ENCODE measurements at regions not wholly inside any gene's neighbourhood (a gene's known extent, or its start where the extent isn't known, plus 50 kb on each side); places are given as distances from the start of the nearest gene placed in this dataset.

DNA sequence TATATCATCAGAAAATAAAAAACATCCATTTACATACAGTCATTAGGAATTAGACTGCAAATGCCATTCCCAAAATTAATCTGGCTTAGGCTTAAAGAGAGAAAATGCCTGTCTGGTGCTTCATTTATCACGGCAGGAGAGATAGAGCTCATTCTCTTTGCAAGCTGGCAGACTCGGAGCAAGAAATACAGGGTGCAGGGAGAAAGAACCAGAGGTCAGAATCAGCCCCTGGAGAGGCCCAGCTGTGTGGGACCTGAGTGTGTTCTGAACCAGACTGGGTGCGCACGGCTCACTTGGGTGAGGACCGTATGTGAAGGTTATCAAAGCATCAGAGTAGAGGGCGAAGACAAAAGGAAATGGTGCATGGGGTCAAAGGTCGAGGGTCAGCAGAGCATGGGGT lies 227.8 kb downstream of the ACKR3 start:
- Histone ChIP-seq H3K27me3 (ENCODE audit: control insufficient read depth in 1 of 2, insufficient read depth in 2 of 2, low read length in 2 of 2) (peaks cover 0 to 3% of the 10 kb centered on the region in 2 experiments; a peak in 1 of 5 replicates), H3K79me2 (ENCODE audit: insufficient read depth, low read length) (no peaks in the 10 kb centered on the region), H2AFZ (ENCODE audit: low read length) (no peak overlapping the region), H3K4me2 (ENCODE audit: low read depth, low read length) (no peak overlapping the region), H3K4me3 (replicated peaks in 1 of 3; ENCODE audit: insufficient read depth in 1 of 3, low read depth in 2 of 3, low read length in 3 of 3) (no peak overlapping the region), H3K36me3 (replicated peaks in 1 of 2; ENCODE audit: control insufficient read depth in 1 of 2, insufficient read depth in 2 of 2, low read length in 2 of 2) (no peaks in the 10 kb centered on the region), H3K27ac (ENCODE audit: extremely low read length, insufficient read depth, low read length) (no peak overlapping the region), H3K9ac (ENCODE audit: insufficient read depth, low read depth, low read length) (no peak overlapping the region), H3K4me1 (ENCODE audit: insufficient read depth, low read length) (no peaks in the 10 kb centered on the region), H4K20me1 (ENCODE audit: insufficient read depth, low read length) (no peaks in the 10 kb centered on the region), H3K9me3 (ENCODE audit: low read length) (no peaks in the 10 kb centered on the region)
- FAIRE-seq (no peak), ATAC-seq (no peak), DNase-seq (ENCODE audit: low spot score) (no peak)
- ChIA-PET CTCF (ENCODE audit: low intra/inter-chr PET ratio, low total read pairs) (no interaction called here), POLR2A (no interaction called here)
- no peak for TF ChIP-seq ZNF12 (CRISPR knock-in tag; IDR thresholded peaks at IDR 0.05)
- no peak for TF ChIP-seq HNF4A (CRISPR knock-in tag; IDR thresholded peaks at IDR 0.05)
- TF ChIP-seq, protein P1, sequence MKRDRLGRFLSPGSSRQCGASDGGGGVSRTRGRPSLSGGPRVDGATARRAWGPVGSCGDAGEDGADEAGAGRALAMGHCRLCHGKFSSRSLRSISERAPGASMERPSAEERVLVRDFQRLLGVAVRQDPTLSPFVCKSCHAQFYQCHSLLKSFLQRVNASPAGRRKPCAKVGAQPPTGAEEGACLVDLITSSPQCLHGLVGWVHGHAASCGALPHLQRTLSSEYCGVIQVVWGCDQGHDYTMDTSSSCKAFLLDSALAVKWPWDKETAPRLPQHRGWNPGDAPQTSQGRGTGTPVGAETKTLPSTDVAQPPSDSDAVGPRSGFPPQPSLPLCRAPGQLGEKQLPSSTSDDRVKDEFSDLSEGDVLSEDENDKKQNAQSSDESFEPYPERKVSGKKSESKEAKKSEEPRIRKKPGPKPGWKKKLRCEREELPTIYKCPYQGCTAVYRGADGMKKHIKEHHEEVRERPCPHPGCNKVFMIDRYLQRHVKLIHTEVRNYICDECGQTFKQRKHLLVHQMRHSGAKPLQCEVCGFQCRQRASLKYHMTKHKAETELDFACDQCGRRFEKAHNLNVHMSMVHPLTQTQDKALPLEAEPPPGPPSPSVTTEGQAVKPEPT (CRISPR knock-in tag; IDR thresholded peaks at IDR 0.05; ENCODE audit: low read depth) = no peak
- TF ChIP-seq, protein P2, sequence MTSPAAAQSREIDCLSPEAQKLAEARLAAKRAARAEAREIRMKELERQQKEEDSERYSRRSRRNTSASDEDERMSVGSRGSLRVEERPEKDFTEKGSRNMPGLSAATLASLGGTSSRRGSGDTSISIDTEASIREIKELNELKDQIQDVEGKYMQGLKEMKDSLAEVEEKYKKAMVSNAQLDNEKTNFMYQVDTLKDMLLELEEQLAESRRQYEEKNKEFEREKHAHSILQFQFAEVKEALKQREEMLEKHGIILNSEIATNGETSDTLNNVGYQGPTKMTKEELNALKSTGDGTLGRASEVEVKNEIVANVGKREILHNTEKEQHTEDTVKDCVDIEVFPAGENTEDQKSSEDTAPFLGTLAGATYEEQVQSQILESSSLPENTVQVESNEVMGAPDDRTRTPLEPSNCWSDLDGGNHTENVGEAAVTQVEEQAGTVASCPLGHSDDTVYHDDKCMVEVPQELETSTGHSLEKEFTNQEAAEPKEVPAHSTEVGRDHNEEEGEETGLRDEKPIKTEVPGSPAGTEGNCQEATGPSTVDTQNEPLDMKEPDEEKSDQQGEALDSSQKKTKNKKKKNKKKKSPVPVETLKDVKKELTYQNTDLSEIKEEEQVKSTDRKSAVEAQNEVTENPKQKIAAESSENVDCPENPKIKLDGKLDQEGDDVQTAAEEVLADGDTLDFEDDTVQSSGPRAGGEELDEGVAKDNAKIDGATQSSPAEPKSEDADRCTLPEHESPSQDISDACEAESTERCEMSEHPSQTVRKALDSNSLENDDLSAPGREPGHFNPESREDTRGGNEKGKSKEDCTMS (CRISPR knock-in tag; conservative IDR thresholded peaks at IDR 0.05) = no peak
- TF ChIP-seq ZNF333 (CRISPR knock-in tag; IDR thresholded peaks at IDR 0.05; ENCODE audit: borderline replicate concordance) = no peak
- TF ChIP-seq ZNF317 (CRISPR knock-in tag; IDR thresholded peaks at IDR 0.05) = no peak
- TF ChIP-seq ZMYM2 (CRISPR knock-in tag; IDR thresholded peaks at IDR 0.05) = no peak
- no TSS peak for BruUV-seq (replicated peaks)
- WGBS (ENCODE audit: low lambda C conversion rate) = 31% methylated on average over 7 of the region's 7 CpGs
- in situ Hi-C loops (cut with HindIII; ENCODE audit: extremely low pct_ligation_motif_present, low pct_unique_long_range_greater_than_20kb) (no loop called here), intact Hi-C loops (cut with micrococcal nuclease; ENCODE audit: unreplicated experiment) (no loop called here)

Measured in HepG2 (cell line).